GM20000 (cell line): ENCODE measurements at regions not wholly inside any gene's neighbourhood (a gene's known extent, or its start where the extent isn't known, plus 50 kb on each side); places are given as distances from the start of the nearest gene placed in this dataset.

ENCODE experiments used
- DNase-seq: peaks from one replicate; pipeline ENCODE4 v3.0.0; 2012; ENCODE audit warnings: low spot score
- CTCF ChIP-seq: IDR thresholded peaks from 2 replicates; pipeline ENCODE4 v1.5.1; 2012; ENCODE audit warnings: mild to moderate bottlenecking, control low read depth; ENCODE audit errors: extremely low read depth, missing control alignments

- DNase-seq: no peak
- no peak for TF ChIP-seq CTCF
These were observed 64.7 kb downstream of the ARRDC4 start for GRCh38 chr15:98025237-98025636.

- no peak for DNase-seq
- no peak for TF ChIP-seq CTCF
These were observed 74.2 kb downstream of the ARRDC4 start for GRCh38 chr15:98034731-98035130.

GRCh38 chr15:98035134-98035533 is 74.6 kb downstream of the ARRDC4 start:
- TF ChIP-seq CTCF: no peak
- no peak for DNase-seq

DNA sequence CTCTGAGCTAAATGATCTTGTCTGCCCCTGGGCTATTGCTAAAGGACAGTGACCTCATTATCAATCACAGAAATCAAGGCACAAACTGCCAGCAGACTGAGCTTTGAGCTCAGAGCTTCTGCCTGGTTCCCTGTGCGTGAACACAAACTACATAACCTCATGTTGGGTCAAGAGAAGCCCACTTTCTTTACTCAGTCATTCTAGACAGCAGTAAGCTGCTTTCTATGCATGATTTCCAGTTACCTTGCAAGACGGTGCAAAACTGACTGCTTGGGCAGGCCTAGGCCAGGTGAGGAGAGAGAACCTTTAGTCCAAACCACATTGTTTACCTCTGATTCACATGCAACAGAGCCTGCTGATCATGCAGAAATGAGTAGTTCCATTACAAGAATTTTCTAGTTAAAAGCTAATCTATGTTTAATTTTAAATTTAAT is 75.1 kb downstream of the ARRDC4 start:
- DNase-seq: no peak
- TF ChIP-seq CTCF: no peak

DNA sequence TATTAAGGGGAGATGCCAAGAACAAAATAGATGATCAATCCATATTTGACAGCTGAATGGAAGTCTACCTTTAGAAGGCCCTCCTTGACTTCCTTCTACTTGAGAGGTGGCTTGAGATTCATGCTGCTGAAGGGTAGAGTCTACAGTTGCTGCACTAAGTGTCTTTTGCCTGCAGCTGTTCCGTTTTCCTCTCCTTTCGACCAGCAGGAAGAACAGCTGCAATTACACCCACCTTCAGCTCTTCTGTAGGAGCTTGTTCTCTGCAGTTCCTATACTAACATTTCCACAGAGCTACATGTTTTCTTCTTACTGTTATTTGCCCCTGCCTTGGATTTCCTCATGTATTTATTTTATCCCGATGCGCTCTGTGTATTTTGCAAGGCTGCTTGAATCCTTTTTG is 79.1 kb downstream of the ARRDC4 start:
- no peak for TF ChIP-seq CTCF
- DNase-seq: no peak

DNA sequence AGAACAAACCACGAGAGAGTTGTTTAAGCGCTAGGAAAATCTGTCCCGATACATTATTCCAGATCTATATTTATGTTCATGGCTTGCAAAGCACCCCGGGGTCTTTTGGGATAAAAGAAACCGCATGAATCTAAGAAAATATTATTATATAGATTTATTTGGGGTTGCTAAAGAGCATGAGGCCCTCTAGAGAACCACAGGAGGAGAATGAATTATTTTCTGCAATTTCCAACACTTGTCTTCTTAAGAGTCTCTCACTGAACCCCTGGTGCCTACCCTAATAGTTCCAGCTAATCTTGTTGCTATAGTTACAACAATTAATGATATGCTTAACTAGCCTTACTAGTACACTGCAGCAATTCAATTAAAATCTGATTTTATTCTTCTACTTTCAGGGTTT is 79.6 kb downstream of the ARRDC4 start:
- DNase-seq: no peak
- no peak for TF ChIP-seq CTCF

- TF ChIP-seq CTCF: no peak
- DNase-seq: no peak
These were observed 82.9 kb downstream of the ARRDC4 start for GRCh38 chr15:98043160-98044014.
